Fibroblast of skin of back (primary cell): ENCODE measurements at regions not wholly inside any gene's neighbourhood (a gene's known extent, or its start where the extent isn't known, plus 50 kb on each side); places are given as distances from the start of the nearest gene placed in this dataset.

Source experiments
- DNase-seq: peaks from one replicate; pipeline ENCODE4 v3.0.0-alpha.2; 2013

GRCh38 chr2:4391013-4391412 is 687.6 kb downstream of the DCDC2C start:
- no peak for DNase-seq

GRCh38 chr2:4404363-4404762 is 701.0 kb downstream of the DCDC2C start:
- DNase-seq: no peak

GRCh38 chr2:4408321-4408720 is 704.9 kb downstream of the DCDC2C start:
- no peak for DNase-seq

GRCh38 chr2:4412637-4413187 is 709.3 kb downstream of the DCDC2C start:
- no peak for DNase-seq

GRCh38 chr2:4415171-4415570 is 711.8 kb downstream of the DCDC2C start:
- no peak for DNase-seq

- no peak for DNase-seq
Measured at GRCh38 chr2:4415810-4416413, 712.5 kb downstream of the DCDC2C start.

GRCh38 chr2:4416431-4416830 is 713.1 kb downstream of the DCDC2C start:
- DNase-seq: no peak

- DNase-seq: no peak
Measured at GRCh38 chr2:4417771-4418170, 714.4 kb downstream of the DCDC2C start.

- DNase-seq: no peak
Measured at GRCh38 chr2:4420032-4420431, 716.7 kb downstream of the DCDC2C start.

- DNase-seq: no peak
Measured at GRCh38 chr2:4424153-4424552, 720.8 kb downstream of the DCDC2C start.

GRCh38 chr2:4427083-4427482 is 723.7 kb downstream of the DCDC2C start:
- no peak for DNase-seq

GRCh38 chr2:4445821-4446220 is 742.4 kb downstream of the DCDC2C start:
- DNase-seq: no peak

GRCh38 chr2:4454907-4455306 is 751.5 kb downstream of the DCDC2C start:
- DNase-seq: no peak

- DNase-seq: no peak
Measured at GRCh38 chr2:4455486-4456155, 752.2 kb downstream of the DCDC2C start.

- DNase-seq: no peak
Measured at GRCh38 chr2:4464634-4465266, 761.4 kb downstream of the DCDC2C start.

GRCh38 chr2:4465671-4466070 is 762.3 kb downstream of the DCDC2C start:
- no peak for DNase-seq

- DNase-seq: no peak
Measured at GRCh38 chr2:4475618-4476017, 772.2 kb downstream of the DCDC2C start.

GRCh38 chr2:4483050-4483449 is 779.7 kb downstream of the DCDC2C start:
- no peak for DNase-seq

GRCh38 chr2:4486971-4487370 is 783.6 kb downstream of the DCDC2C start:
- DNase-seq: no peak

GRCh38 chr2:4499316-4500030 is 796.1 kb downstream of the DCDC2C start:
- peak; percentile 34 for DNase-seq

- peak; percentile 26 for DNase-seq
Measured at GRCh38 chr2:4501525-4501924, 798.1 kb downstream of the DCDC2C start.

- peak; percentile 61 for DNase-seq
Measured at GRCh38 chr2:4502230-4502843, 799.0 kb downstream of the DCDC2C start.

GRCh38 chr2:4507661-4508060 is 804.3 kb downstream of the DCDC2C start:
- DNase-seq: no peak
